Mesodermal cell (in vitro differentiated cells): ENCODE measurements at regions not wholly inside any gene's neighbourhood (a gene's known extent, or its start where the extent isn't known, plus 50 kb on each side); places are given as distances from the start of the nearest gene placed in this dataset.
"Not testable (repeated sequence)": the region's sequence is repeated elsewhere in the genome, so short reads cannot be mapped to it uniquely, and the experiment has no call there.

ENCODE experiments used
- H3K27ac ChIP-seq: 2 replicates; pipeline ENCODE4 v1.7.0; 2013; ENCODE audit warnings: mild to moderate bottlenecking, low read depth, low read length, moderate library complexity; ENCODE audit not compliant: severe bottlenecking
- H3K36me3 ChIP-seq: 2 replicates; pipeline ENCODE4 v1.7.1; 2013; ENCODE audit warnings: mild to moderate bottlenecking, low read length, moderate library complexity; ENCODE audit not compliant: control insufficient read depth, insufficient read depth
- H3K4me1 ChIP-seq: one replicate; pipeline ENCODE4 v1.7.1; 2013; ENCODE audit warnings: mild to moderate bottlenecking, low read length; ENCODE audit not compliant: insufficient read depth, control insufficient read depth, poor library complexity, severe bottlenecking
- H3K4me3 ChIP-seq: 2 replicates; pipeline ENCODE4 v1.7.0; 2013; ENCODE audit warnings: low read length, control low read depth, mild to moderate bottlenecking; ENCODE audit not compliant: insufficient read depth, poor library complexity, severe bottlenecking; ENCODE audit errors: extremely low read depth
- H3K9me3 ChIP-seq: 2 replicates; pipeline ENCODE4 v1.7.1; 2013; ENCODE audit warnings: mild to moderate bottlenecking, low read length, moderate library complexity; ENCODE audit not compliant: control insufficient read depth
- WGBS, 2 experiments: methylation state at CpG; one replicate each; pipeline ENCODE4 v1.1.5; 2013; ENCODE audit warnings: missing lambda C conversion rate in 2 of 2; ENCODE audit not compliant: insufficient coverage in 2 of 2; 5-methylcytosine and 5-hydroxymethylcytosine counted together

- WGBS, 2 experiments, result 77 to 83% methylated on average over 3 to 4 of the region's 5 CpGs
- Histone ChIP-seq H3K9me3 (no peaks in the 10 kb centered on the region), H3K4me1 (no peaks in the 10 kb centered on the region)
Measured at GRCh38 chr6:81138236-81138635, 614.2 kb downstream of the TENT5A start.

GRCh38 chr6:81130969-81131368 is 621.5 kb downstream of the TENT5A start:
- Histone ChIP-seq H3K9me3 (no peaks in the 10 kb centered on the region), H3K4me1 (no peaks in the 10 kb centered on the region), H3K36me3 (no peaks in the 10 kb centered on the region), H3K27ac (no peak overlapping the region), H3K4me3 (no peak overlapping the region)
- 40 to 67% methylated on average over 1 of the region's 1 CpG for WGBS, 2 experiments

More at GRCh38 chr6:81138236-81138635, 614.2 kb downstream of the TENT5A start:
- Histone ChIP-seq H3K27ac (no peak overlapping the region), H3K4me3 (no peak overlapping the region), H3K36me3 (no peaks in the 10 kb centered on the region)

GRCh38 chr6:81130061-81130460 is 622.4 kb downstream of the TENT5A start:
- WGBS, 2 experiments, result no CpG with 5 or more reads among the region's 2 CpGs
- Histone ChIP-seq H3K4me1 (no peaks in the 10 kb centered on the region), H3K9me3 (no peaks in the 10 kb centered on the region), H3K4me3 (no peak overlapping the region), H3K27ac (no peak overlapping the region), H3K36me3 (no peaks in the 10 kb centered on the region)

- no peak overlapping the region for H3K27ac ChIP-seq
- no peaks in the 10 kb centered on the region for H3K9me3 ChIP-seq
- H3K4me1 ChIP-seq, result no peaks in the 10 kb centered on the region
- no peak overlapping the region for H3K4me3 ChIP-seq
- no CpG with 5 or more reads among the region's 1 CpG for WGBS, 2 experiments
- H3K36me3 ChIP-seq, result no peaks in the 10 kb centered on the region
Measured at GRCh38 chr6:81128671-81129070, 623.8 kb downstream of the TENT5A start.

- 88% methylated on average over 1 of the region's 2 CpGs; no CpG with 5 or more reads in 1 of the 2 experiments for WGBS, 2 experiments
- no peak overlapping the region for H3K27ac ChIP-seq
- no peaks in the 10 kb centered on the region for H3K4me1 ChIP-seq
- no peaks in the 10 kb centered on the region for H3K36me3 ChIP-seq
- H3K4me3 ChIP-seq, result no peak overlapping the region
- no peaks in the 10 kb centered on the region for H3K9me3 ChIP-seq
Measured at GRCh38 chr6:81126150-81126549, 626.3 kb downstream of the TENT5A start.

- WGBS, 2 experiments, result 88 to 100% methylated on average over 2 to 3 of the region's 3 CpGs
- Histone ChIP-seq H3K36me3 (no peaks in the 10 kb centered on the region), H3K4me1 (no peaks in the 10 kb centered on the region), H3K9me3 (no peaks in the 10 kb centered on the region), H3K4me3 (no peak overlapping the region), H3K27ac (no peak overlapping the region)
Measured at GRCh38 chr6:81120280-81120679, 632.2 kb downstream of the TENT5A start.

- no peaks in the 10 kb centered on the region for H3K9me3 ChIP-seq
- WGBS, 2 experiments, result 80 to 100% methylated on average over 1 of the region's 1 CpG
- H3K36me3 ChIP-seq, result no peaks in the 10 kb centered on the region
- H3K4me3 ChIP-seq, result no peak overlapping the region
- no peak overlapping the region for H3K27ac ChIP-seq
- no peaks in the 10 kb centered on the region for H3K4me1 ChIP-seq
Measured at GRCh38 chr6:81105998-81106397, 646.5 kb downstream of the TENT5A start.

- Histone ChIP-seq H3K27ac (no peak overlapping the region), H3K36me3 (no peaks in the 10 kb centered on the region), H3K4me1 (no peaks in the 10 kb centered on the region), H3K9me3 (no peaks in the 10 kb centered on the region), H3K4me3 (no peak overlapping the region)
- 91 to 98% methylated on average over 10 to 16 of the region's 20 CpGs for WGBS, 2 experiments
Measured at GRCh38 chr6:81098109-81098814, 654.2 kb downstream of the TENT5A start.

GRCh38 chr6:81096464-81096863 is 656.0 kb downstream of the TENT5A start:
- not testable (repeated sequence) for H3K4me1 ChIP-seq, H3K9me3 ChIP-seq
- WGBS, 2 experiments, result 61 to 83% methylated on average over 1 to 3 of the region's 6 CpGs

GRCh38 chr6:81093051-81093450 is 659.4 kb downstream of the TENT5A start:
- Histone ChIP-seq H3K4me3 (no peak overlapping the region), H3K9me3 (no peaks in the 10 kb centered on the region), H3K36me3 (no peaks in the 10 kb centered on the region), H3K4me1 (no peaks in the 10 kb centered on the region), H3K27ac (no peak overlapping the region)
- 100% methylated on average over 2 of the region's 5 CpGs; no CpG with 5 or more reads in 1 of the 2 experiments for WGBS, 2 experiments

More at GRCh38 chr6:81096464-81096863, 656.0 kb downstream of the TENT5A start:
- H3K4me3 ChIP-seq, H3K27ac ChIP-seq, H3K36me3 ChIP-seq: not testable (repeated sequence)

GRCh38 chr6:81088145-81088544 is 664.3 kb downstream of the TENT5A start:
- 89% methylated on average over 1 of the region's 1 CpG for WGBS, 2 experiments
- no peak overlapping the region for H3K4me3 ChIP-seq
- H3K36me3 ChIP-seq, result no peaks in the 10 kb centered on the region
- no peak overlapping the region for H3K27ac ChIP-seq
- no peaks in the 10 kb centered on the region for H3K4me1 ChIP-seq
- H3K9me3 ChIP-seq, result no peaks in the 10 kb centered on the region
